GM12865 (cell line): ENCODE measurements at regions not wholly inside any gene's neighbourhood (a gene's known extent, or its start where the extent isn't known, plus 50 kb on each side); places are given as distances from the start of the nearest gene placed in this dataset.

Experiments used
- DNase-seq: peaks from one replicate; pipeline ENCODE4 v3.0.0; 2010; ENCODE audit warnings: low read depth
- H3K4me3 ChIP-seq: 2 replicates; pipeline ENCODE4 v1.5.1; 2011; ENCODE audit warnings: mild to moderate bottlenecking, low read depth, low read length, control low read depth
- TF ChIP-seq, protein P1 (sequence below): IDR thresholded peaks from 2 replicates; pipeline ENCODE4 v1.5.1; 2011; ENCODE audit warnings: low read length, control low read depth, low read depth, inconsistent platforms; ENCODE audit not compliant: insufficient read depth; ENCODE audit errors: missing control alignments

DNA sequence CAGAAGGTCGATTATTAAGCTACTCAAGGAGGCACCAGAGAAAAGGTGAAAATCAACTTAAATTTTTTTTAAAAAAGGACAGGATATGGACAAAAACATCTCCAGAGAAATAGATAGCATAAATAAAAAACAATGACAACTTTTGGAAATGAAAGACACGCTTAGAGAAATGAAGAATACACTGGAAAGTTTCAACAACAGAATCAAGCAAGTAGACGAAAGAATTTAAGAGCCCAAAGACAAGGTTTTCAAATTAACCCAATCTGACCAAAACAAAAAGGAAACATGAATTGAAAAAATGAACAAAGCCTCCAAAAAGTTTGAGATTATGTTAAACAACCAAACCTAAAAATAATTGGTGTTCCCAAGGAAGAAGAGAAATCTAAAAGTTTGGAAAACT is 191.1 kb upstream of the BMP4 start:
- H3K4me3 ChIP-seq, result no peak overlapping the region
- DNase-seq, result no peak
- TF ChIP-seq, protein P1, sequence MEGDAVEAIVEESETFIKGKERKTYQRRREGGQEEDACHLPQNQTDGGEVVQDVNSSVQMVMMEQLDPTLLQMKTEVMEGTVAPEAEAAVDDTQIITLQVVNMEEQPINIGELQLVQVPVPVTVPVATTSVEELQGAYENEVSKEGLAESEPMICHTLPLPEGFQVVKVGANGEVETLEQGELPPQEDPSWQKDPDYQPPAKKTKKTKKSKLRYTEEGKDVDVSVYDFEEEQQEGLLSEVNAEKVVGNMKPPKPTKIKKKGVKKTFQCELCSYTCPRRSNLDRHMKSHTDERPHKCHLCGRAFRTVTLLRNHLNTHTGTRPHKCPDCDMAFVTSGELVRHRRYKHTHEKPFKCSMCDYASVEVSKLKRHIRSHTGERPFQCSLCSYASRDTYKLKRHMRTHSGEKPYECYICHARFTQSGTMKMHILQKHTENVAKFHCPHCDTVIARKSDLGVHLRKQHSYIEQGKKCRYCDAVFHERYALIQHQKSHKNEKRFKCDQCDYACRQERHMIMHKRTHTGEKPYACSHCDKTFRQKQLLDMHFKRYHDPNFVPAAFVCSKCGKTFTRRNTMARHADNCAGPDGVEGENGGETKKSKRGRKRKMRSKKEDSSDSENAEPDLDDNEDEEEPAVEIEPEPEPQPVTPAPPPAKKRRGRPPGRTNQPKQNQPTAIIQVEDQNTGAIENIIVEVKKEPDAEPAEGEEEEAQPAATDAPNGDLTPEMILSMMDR, result no peak

DNA sequence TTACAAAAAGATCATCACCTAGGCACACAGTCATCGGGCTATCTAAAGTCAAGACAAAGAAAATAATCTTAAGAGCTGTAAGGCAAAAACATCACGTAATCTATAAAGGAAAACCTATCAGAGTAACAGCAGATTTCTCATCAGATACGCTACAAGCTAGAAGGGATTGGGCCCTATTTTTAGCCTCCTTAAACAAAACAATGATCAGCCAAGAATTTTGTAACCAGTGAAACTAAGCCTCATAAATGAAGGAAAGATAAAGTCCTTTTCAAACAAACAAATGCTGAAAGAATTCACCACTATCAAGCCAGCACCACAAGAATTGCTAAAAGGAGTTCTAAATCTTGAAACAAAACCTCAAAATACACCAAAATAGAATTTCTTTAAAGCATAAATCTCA is 191.6 kb upstream of the BMP4 start:
- no peak for DNase-seq
- TF ChIP-seq, protein P1, result no peak

DNA sequence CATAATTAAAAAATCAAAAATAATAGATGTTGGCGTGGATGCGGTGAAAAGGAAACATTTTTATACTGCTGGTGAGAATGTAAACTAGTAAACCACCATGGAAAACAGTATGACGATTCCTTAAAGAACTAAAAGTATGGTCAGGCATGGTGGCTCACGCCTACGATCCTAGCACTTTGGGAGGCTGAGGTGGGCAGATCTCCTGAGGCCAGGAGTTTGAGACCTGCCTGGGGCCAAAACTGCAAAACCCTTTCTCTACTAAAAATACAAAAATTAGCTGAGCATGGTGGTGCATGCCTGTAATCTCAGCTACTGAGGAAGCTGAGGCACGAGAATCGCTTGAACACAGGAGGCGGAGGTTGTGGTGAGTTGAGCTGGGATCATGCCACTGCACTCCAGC is 195.7 kb upstream of the BMP4 start:
- DNase-seq, result no peak
- no peak overlapping the region for H3K4me3 ChIP-seq
- TF ChIP-seq, protein P1, result no peak

More for the DNA sequence above, 191.6 kb upstream of the BMP4 start:
- no peak overlapping the region for H3K4me3 ChIP-seq

DNA sequence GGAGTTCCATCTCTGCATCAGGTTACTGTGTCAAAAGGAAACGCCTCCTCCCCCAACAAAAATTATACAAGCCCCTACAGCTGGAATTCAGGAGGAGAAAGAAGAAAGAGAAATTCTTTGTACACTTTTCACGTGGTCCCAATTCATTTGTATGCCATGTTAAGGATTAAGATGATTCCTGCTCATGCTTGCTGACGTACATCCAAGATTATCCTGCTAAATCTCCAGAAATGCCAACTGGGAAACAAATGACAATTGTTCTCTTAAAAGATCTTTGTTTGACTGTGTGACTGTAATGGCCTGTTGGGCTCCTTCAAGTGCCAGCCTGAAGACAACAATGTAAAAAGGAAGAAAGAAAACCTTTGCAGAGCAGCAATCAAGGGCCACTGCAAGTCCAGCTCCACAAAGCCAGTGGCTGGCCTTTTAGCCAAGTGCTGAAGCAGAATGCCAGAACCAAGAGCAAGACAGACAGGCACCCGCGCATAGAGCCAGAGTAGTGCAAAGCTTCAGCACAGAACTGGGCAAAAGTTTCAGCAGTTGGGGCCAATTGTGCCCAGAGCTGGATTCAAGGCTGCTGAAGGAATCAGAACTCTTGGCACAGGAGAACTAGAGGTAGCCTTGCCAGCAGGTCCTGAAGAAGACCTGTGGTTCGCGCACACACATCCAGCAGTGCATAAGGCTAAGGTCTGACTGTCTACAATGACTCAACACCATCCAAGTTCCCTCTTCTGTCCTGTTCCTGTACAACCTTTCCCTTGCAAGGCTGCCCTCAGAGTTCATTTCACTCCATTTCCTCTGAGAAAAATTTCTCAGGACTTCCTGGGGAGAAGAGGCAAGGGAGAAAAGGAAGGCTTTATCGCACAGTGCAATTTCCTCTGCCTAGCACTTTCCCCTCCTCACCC is 209.7 kb upstream of the BMP4 start:
- TF ChIP-seq, protein P1, result no peak
- DNase-seq, result no peak
- H3K4me3 ChIP-seq, result no peak overlapping the region

DNA sequence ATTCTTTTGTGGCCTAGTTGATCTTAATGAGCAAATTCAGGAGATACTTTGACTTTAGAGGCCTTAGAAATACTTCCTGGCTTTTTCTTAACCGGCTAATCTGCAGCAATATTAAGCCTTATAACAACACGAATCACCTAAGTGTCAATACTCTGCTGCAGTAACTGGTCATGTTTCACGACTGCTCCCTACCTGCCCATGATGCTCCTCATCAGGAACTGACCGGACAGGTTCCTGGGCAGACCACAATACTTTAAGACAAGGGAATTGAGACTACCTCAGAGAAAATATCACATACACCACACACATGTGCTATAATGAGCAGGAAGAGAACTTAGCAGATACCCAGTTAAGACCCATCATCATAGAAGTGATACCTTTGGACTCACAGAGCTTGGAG is 211.9 kb upstream of the BMP4 start:
- TF ChIP-seq, protein P1, result no peak
- DNase-seq, result no peak
- no peak overlapping the region for H3K4me3 ChIP-seq

DNA sequence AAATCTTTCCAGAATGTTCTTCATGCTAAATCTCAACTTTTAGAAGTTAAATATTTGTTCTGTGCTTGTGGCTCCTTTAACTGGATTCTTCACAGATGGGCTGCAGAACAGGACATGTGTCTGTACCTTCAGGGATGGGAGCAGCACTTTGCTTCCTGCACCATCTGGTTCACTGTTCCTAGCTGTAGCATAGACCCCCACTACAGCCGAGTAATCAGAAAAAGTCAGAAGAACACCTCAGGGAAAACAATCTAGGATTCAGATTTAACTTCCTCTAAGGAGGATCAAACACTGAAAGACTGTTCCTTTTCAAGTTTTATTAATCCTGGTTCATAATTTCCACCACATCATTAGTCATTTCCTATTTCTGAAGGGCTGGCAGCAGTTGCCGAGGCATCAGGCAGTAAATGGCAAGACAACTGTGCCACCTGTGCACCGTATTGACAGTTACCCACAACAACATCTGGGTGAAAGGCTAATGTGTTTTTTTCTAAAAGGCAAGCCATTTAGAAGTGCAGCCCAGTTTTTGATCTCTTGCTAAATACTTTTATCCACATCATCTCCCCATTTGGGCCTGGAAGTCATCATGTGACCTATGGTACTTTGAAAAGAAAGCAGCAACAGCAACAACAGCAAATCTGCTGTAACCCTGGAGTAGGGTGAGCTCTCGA is 212.8 kb upstream of the BMP4 start:
- no peak for DNase-seq
- TF ChIP-seq, protein P1, result no peak
- no peak overlapping the region for H3K4me3 ChIP-seq
